HG02759 (cell line): ENCODE measurements at regions not wholly inside any gene's neighbourhood (a gene's known extent, or its start where the extent isn't known, plus 50 kb on each side); places are given as distances from the start of the nearest gene placed in this dataset.

Experiments used
- ATAC-seq: cut with Tn5 transposase; IDR thresholded peaks from one replicate; pipeline ENCODE4 v1.9.1; 2021; ENCODE audit warnings: mild to moderate bottlenecking, moderate library complexity; ENCODE audit not compliant: unreplicated experiment

- ATAC-seq, result no peak
Observed at GRCh38 chr3:95097493-95097892, 1034.6 kb downstream of the NSUN3 start.

GRCh38 chr3:95120921-95121320 is 1058.1 kb downstream of the NSUN3 start:
- no peak for ATAC-seq

DNA sequence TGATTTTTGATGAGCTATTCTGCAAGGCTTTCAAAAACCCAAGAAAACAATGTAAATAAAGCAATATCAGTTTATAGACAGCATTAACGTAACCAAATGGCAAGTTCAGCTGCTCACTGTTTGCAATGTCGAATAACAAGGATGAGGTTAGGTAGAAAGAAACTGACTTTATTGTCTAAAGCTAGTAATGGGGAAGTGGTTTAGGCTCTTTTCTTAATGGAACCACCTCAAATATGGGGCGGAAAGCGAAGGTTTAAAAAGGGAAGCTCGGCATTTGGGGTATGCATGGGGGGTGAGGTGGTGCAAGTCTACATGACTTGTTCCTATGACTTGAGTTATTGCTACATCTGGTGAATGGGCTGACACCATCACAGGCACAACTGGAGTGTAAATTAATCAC is 1060.2 kb downstream of the NSUN3 start:
- ATAC-seq, result no peak

DNA sequence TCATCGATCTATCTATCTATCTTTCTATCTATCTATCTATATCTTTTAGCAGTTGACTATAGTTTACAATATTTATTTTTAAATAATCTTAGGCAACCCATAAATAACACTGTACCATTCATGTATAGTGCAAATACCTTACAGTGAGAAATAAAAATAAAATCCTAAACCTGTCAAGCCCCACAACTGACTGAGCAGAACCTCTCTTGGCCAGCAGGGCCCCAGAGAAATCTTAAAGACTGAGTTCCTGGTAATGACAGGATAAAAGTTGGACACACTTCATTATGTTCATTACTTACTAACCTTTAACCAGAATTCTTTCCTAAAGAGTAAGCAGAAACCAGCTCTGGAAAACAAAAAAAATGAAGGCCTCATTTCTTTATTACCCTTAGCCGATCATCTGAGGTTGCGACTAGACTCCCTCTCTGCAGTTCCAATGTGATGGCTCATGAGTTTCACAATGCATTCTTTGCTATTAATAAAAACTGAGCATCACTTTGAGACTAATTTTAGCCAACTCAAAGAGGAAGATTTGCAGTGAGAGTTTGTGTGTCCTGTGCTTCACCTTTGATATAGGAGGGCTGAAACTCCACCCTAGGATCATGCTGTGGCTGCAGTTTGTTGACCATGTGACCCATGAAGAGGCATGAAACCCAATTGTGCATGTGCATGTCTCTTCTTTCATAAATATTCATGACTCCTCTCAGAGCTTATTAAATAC is 1072.0 kb downstream of the NSUN3 start:
- no peak for ATAC-seq

GRCh38 chr3:95148107-95148506 is 1085.2 kb downstream of the NSUN3 start:
- ATAC-seq, result no peak

DNA sequence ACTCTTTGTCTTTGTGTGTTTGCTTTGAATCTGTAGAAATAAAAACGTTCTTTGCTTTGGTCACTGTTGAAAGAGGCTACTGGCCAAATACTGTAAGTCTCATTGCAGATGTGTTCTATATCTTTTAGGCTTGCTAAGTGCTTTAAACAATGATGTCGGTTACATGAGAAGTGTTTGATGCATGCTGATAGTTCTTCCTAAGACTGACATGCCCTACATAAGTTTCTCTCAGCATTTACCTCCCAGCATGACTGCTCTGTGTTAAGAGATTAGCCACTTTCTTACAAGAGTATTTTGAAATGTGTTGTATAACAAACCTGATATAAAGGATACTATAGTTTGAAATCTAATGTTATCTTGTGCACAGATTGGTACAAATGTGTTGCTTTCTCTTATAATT is 1088.7 kb downstream of the NSUN3 start:
- no peak for ATAC-seq

DNA sequence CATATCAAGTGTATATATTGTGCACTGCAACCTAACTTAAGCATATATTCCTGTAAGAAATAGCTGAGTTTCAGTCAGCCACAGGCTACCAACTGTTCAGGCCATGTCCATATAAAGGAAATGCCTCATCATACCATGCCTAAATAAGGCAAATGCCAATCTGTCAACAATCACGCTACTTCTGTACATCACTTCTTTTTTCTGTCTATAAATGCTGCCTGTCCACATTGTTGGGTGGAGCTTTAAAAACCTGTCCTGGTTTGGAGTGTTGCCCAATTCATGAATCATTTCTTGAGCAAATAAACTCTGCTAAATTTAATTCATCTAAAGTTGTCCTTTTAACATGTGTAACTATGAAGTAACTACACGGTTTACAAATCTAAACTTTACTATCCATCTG is 1091.9 kb downstream of the NSUN3 start:
- no peak for ATAC-seq

DNA sequence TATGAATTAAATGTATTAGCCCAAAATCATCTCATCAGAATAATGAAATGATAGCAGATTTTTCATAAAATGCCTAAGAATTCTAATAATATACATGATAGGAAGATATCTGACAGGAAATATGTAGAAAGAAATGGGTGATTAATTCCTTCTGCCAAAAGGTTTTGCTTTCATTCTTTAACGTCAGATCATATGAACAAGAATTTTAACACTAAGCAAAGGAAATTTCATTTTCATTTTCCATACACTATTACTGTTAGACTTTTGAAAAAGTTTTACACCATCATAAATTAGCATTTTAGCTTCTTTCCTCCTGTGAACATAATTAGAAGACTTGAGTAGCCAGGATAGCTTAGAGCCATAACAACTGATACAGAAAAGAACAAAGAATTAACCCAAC is 1099.9 kb downstream of the NSUN3 start:
- no peak for ATAC-seq

- no peak for ATAC-seq
Observed at GRCh38 chr3:95167748-95168147, 1104.9 kb downstream of the NSUN3 start.

- no peak for ATAC-seq
Observed at GRCh38 chr3:95168526-95168925, 1105.7 kb downstream of the NSUN3 start.

GRCh38 chr3:95172164-95172943 is 1109.5 kb downstream of the NSUN3 start:
- no peak for ATAC-seq

DNA sequence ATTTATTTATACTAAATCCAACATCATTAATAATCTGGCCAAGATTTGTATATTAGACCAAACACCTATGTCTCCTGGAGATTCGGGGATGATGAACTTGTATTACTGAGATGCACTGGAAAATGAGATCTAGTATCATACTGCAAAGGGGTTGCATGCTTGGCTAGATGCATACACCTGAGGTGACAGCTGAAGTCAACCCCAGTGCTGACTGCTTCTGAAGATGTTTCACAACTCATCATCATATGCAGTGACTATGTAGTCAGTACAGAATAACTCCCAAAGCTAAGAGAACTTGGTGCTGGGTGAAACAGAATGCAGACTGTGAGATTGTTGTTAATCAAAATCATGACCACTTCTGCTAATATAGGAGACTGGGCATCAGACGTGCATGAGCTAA is 1114.2 kb downstream of the NSUN3 start:
- no peak for ATAC-seq

DNA sequence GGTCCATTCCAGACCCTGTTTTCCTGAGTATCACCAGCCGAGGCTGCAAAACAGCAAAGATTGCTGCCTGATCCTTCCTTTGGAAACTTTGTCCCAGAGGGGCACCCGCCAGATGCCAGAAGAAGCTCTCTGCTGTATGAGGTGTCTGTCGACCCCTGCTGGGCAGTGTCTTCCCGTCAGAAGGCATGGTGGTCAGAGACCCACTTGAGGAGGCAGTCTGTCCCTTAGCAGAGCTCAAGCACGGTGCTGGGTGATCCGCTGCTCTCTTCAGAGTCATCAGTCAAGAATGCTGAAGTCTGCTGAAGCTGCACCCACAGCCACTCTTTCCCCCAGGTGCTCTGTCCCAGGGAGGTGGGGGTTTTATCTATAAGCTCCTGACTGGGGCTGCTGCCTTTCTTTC is 1121.2 kb downstream of the NSUN3 start:
- ATAC-seq, result no peak

GRCh38 chr3:95189348-95189747 is 1126.5 kb downstream of the NSUN3 start:
- ATAC-seq, result no peak

DNA sequence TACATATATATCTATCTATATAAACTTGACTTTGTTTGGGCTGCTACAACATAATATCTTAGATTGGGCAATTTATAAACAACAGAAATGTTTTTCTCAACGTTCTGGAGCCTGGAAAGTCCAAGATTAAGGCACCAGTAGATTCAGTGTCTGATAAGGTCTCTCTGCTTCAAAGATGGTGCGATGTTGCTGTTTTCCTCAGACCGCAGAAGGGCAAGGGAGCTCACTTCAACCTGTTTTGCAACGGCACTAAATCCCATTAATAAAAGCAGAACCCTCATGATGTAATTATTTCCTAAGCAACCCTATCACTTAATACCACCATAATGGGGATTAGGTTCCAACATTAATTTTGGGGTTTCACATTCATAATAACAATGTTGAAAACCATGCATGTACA is 1134.8 kb downstream of the NSUN3 start:
- ATAC-seq, result no peak

DNA sequence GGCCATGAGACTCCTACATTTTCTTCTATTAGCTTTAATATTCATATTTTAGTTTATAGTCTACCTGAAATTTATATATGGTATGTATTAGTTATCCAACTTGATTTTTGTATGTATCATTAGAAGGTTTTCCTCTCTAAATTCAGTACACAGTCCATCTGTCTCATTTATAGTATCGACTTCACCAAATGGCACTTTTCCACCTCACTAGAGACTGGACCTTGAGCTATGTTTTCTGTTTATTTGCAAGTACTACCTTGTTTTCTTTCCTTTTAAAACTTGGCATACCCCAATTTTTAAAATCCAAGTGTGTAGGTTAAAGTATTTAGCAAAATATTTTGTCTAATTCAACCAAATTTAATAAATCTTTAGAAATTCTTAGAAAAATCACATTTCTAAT is 1137.5 kb downstream of the NSUN3 start:
- ATAC-seq, result no peak

- ATAC-seq, result no peak
Observed at GRCh38 chr3:95210878-95211277, 1148.0 kb downstream of the NSUN3 start.

- ATAC-seq, result no peak
Observed at GRCh38 chr3:95212117-95212516, 1149.3 kb downstream of the NSUN3 start.

GRCh38 chr3:95215437-95215957 is 1152.6 kb downstream of the NSUN3 start:
- no peak for ATAC-seq

GRCh38 chr3:95217661-95218060 is 1154.8 kb downstream of the NSUN3 start:
- ATAC-seq, result no peak

DNA sequence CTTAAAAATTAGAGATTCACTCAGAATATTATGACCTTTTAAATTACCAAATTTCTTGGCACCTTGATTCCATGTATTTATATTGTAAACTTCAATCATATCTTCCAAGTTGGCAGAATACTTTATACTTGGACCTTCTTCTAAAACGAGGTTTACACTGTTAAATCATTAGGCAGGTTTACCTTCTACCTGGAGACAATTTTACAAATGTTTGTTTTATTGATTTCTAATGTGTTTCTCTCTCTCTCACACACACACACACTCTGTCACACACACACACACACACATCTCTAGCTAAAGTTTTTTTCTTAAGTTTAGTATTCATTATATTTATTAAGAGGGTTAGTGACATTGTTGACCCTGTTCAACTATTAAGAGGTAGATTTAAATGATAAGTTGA is 1155.6 kb downstream of the NSUN3 start:
- no peak for ATAC-seq

DNA sequence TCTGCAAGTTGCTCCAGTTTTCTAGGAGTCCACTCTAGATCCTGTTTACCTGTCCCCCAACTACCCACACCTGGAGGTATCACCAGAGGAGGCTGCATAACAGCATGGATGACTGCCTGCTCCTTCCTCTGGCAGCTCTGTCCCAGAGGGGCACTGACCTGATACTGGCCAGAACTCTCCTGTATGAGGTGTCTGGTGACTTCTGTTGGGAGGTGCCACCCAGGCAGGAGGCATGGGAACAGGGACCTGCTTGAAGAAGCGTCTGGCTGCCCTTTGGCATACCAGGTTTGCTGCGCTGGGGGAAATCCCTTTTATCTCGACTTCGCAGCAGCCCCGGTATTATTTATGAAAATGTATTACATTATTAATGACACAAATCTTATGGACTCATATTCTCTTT is 1163.6 kb downstream of the NSUN3 start:
- no peak for ATAC-seq
